ENCODE measurements at regions not wholly inside any gene's neighbourhood (a gene's known extent, or its start where the extent isn't known, plus 50 kb on each side); places are given as distances from the start of the nearest gene placed in this dataset.

GRCh38 chr2:16224298-16225045 lies 284.1 kb downstream of the MYCN start:
- Histone ChIP-seq H3K4me3 (ENCODE audit: low read depth, low read length) (no peak overlapping the region), H3K4me1 (peaks cover 40% of the 10 kb centered on the region), H3K9me3 (peaks cover 18% of the 10 kb centered on the region), H3K27me3 (no peaks in the 10 kb centered on the region), H3K36me3 (no peaks in the 10 kb centered on the region)
- DNase-seq: peak; percentile 100
- TF ChIP-seq, protein P1, sequence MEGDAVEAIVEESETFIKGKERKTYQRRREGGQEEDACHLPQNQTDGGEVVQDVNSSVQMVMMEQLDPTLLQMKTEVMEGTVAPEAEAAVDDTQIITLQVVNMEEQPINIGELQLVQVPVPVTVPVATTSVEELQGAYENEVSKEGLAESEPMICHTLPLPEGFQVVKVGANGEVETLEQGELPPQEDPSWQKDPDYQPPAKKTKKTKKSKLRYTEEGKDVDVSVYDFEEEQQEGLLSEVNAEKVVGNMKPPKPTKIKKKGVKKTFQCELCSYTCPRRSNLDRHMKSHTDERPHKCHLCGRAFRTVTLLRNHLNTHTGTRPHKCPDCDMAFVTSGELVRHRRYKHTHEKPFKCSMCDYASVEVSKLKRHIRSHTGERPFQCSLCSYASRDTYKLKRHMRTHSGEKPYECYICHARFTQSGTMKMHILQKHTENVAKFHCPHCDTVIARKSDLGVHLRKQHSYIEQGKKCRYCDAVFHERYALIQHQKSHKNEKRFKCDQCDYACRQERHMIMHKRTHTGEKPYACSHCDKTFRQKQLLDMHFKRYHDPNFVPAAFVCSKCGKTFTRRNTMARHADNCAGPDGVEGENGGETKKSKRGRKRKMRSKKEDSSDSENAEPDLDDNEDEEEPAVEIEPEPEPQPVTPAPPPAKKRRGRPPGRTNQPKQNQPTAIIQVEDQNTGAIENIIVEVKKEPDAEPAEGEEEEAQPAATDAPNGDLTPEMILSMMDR (IDR thresholded peaks at IDR 0.05; ENCODE audit: low read depth, low read length): no peak

GRCh38 chr2:16223841-16224177 lies 283.5 kb downstream of the MYCN start:
- DNase-seq: no peak

GRCh38 chr2:16223161-16223840 lies 283.0 kb downstream of the MYCN start:
- DNase-seq: peak; percentile 100
- Histone ChIP-seq H3K27me3 (no peaks in the 10 kb centered on the region), H3K4me1 (peaks cover 50% of the 10 kb centered on the region)

More at GRCh38 chr2:16223841-16224177, 283.5 kb downstream of the MYCN start:
- Histone ChIP-seq H3K27me3 (no peaks in the 10 kb centered on the region), H3K36me3 (no peaks in the 10 kb centered on the region), H3K4me1 (peaks cover 46% of the 10 kb centered on the region), H3K4me3 (ENCODE audit: low read depth, low read length) (no peak overlapping the region), H3K9me3 (peaks cover 18% of the 10 kb centered on the region)
- TF ChIP-seq, protein P1 (IDR thresholded peaks at IDR 0.05; ENCODE audit: low read depth, low read length): no peak

DNA sequence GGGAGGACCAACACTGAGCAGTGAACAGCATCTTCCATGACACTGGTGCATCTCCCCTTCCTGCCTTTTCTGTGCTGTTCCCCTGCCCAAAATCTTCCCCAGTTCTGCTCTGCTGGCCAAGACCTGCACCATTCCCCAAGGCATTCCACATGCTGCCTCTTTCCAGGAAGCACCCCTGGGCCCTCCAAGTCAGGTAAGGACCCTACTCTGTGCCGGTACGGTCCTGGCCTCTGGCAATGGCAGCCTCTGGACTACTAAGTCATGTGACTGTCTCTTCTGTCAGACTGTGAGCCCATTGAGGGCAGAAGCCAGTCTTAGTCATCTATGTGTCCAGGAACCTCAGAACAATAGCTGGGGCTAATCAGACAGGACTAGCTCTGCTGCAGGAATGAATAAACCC lies 282.0 kb downstream of the MYCN start:
- TF ChIP-seq, protein P1 (IDR thresholded peaks at IDR 0.05; ENCODE audit: low read depth, low read length): no peak
- Histone ChIP-seq H3K9me3 (peaks cover 23% of the 10 kb centered on the region), H3K4me3 (ENCODE audit: low read depth, low read length) (no peak overlapping the region), H3K27me3 (no peaks in the 10 kb centered on the region), H3K36me3 (no peaks in the 10 kb centered on the region), H3K4me1 (peaks cover 45% of the 10 kb centered on the region)
- DNase-seq: peak; percentile 100

More at GRCh38 chr2:16223161-16223840, 283.0 kb downstream of the MYCN start:
- TF ChIP-seq, protein P1 (IDR thresholded peaks at IDR 0.05; ENCODE audit: low read depth, low read length): no peak
- H3K9me3 ChIP-seq: peaks cover 18% of the 10 kb centered on the region
- H3K36me3 ChIP-seq: no peaks in the 10 kb centered on the region
- no peak overlapping the region for H3K4me3 ChIP-seq (ENCODE audit: low read depth, low read length)

- H3K36me3 ChIP-seq: no peaks in the 10 kb centered on the region
- TF ChIP-seq, protein P1 (IDR thresholded peaks at IDR 0.05; ENCODE audit: low read depth, low read length): no peak
- peak; percentile 99 for DNase-seq
- H3K4me3 ChIP-seq (ENCODE audit: low read depth, low read length): no peak overlapping the region
- H3K4me1 ChIP-seq: peaks cover 37% of the 10 kb centered on the region
- H3K9me3 ChIP-seq: peaks cover 27% of the 10 kb centered on the region
- H3K27me3 ChIP-seq: no peaks in the 10 kb centered on the region
These were observed 281.2 kb downstream of the MYCN start for GRCh38 chr2:16221461-16222010.
